ENCODE measurements at regions not wholly inside any gene's neighbourhood (a gene's known extent, or its start where the extent isn't known, plus 50 kb on each side); places are given as distances from the start of the nearest gene placed in this dataset.
"Not testable (repeated sequence)": the region's sequence is repeated elsewhere in the genome, so short reads cannot be mapped to it uniquely, and the experiment has no call there.

DNA sequence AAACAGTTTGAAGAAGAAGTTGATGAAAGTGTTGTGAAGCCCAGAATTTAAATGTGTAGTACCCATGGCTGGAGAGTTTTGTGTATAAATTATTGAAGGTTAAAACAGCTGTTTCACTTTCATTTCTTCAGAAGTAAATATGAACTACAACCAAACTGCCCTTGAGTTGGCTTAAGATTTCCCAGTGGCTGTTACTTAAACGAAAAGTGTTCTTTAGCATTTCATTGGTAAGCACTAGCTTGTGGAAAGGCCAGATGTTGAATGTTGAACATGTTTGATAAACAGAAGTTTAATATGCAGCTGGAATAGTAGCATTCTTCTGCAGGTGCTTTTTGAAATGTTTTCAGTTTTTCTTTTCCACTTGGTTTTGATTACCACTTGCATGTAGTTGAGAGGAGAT, 83.2 kb upstream of the TNRC6B start:
- no peak for DNase-seq

DNA sequence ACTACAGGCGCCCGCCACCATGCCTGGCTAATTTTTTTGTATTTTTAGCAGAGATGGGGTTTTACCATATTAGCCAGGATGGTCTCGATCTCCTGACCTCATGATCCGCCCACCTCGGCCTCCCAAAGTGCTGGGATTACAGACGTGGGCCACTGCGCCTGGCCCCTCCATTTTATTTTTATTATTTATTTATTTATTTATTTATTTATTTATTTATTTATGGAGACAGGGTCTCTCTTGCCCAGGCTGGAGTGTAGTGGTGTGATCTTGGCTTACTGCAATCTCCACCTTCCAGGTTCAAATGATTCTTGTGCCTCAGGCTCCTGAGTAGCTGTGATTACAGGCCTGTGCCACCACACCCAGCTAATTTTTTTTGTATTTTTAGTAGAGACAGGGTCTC, 77.8 kb upstream of the TNRC6B start:
- DNase-seq: not testable (repeated sequence)

DNA sequence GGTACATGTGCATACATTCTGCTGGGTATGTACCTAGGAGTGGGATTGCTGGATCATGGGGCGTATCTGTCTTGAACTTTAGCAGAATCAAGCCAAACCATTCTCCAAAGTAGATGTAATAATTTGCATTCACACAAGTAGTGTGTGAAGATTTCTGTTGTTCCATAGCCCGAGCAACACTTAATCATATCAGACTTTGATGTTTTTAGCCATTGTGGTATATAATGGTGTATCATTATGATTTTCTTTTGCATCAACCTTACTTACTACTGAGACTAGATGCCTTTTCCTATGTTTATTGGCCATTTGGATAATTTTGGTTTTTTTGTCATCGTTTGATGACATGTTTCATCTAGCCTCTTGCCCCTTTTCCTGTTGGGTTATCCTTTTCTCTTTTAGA, 72.0 kb upstream of the TNRC6B start:
- DNase-seq: no peak

DNA sequence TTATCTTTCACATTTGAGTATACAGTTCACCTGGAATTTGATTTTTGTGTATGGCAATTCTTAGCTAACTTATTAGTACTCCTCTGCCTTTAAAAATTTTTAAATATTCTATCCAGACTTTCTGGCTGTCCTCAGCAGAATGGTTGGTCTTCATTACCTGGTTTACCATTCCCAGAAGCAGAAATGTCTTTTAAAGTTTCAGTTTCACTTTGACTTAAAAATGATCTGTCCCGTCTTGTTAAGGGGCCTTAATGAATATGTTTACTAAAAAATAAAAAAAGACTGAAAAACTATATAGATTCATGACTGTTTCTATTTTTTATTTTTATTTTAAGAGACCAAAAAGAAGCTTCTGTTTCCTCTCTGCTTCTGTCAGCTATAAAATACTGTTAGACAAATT, 70.5 kb upstream of the TNRC6B start:
- no peak for DNase-seq

DNA sequence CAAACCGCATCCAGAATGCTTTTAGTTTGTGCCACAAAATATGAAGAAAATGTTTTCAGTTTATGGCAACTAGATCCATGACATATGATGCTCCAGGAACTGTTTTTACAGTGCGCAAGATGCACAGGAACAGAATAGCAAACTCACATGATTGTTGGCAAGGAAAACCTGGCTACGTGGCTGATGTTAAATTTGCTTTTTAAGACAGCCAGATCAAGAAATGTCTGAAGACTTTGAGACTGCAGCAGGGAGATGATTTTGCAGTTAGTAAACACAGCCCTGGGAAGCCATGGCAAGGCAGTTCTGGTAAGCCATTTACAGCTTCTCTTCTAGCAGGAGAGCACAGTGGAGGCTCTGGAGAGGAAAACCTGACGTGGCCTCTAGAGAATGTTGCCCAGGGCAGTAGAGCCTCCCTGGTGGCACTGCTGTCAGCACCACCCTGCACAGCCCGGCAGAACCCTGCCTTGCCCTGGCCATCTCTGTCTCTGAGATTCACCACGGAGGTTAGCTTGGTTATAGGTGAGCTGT, 69.8 kb upstream of the TNRC6B start:
- DNase-seq: peak in 2 of 4 experiments; percentile 29 to 45

DNA sequence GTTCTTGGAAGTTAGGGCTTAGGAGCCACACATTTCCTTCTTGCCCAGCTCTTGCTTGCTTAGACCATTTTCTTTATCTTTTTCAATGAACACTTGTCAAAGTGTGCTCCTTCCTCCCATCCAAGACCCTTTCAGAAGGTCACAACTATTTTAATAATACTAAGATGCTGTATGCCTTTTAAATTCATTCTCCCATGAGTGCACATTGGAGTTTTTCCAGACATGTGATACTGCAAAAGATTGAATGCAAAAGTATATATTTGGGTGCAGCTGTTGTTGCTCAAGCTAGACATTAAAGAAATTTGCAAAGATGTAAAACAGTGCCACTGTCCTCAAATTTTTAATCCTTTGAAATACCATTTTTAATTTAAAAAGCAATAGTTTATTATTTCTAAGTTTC, 69.3 kb upstream of the TNRC6B start:
- DNase-seq: no peak

DNA sequence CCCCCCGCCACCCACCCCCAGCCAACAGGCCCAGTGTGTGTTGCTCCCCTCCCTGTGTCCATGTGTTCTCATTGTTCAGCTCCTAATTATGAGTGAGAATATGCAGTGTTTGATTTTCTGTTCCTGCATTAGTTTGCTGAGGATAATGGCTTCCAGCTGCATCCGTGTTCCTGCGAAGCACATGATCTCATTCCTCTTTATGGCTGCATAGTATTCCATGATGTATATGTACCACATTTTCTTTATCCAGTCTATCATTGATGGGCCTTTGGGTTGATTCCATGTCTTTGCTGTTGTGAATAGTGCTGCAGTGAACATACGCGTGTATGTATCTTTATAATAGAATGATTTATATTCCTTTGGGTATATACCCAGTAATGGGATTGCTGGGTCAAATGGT, 68.8 kb upstream of the TNRC6B start:
- DNase-seq: not testable (repeated sequence)

DNA sequence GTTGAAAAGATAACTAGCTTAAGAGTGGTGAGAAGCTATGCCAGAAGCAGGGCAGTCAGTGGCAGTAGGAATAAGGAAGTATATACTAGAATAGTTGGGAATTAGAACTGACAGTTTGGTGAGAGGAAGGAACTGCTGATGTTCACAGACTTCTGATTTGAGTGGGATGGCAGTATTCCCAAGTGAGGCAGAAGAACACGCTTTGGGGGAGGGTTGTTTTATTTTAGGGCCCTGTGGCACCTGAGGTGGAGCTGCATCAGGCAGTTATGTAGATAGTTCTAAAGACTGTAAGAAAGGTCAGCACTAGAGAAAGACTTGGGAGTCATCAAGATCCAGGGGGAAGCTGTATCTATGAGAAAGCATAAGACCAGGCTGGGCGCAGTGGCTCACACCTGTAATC, 66.3 kb upstream of the TNRC6B start:
- peak in 3 of 4 experiments; percentile 15 to 53 (median 38) for DNase-seq

DNA sequence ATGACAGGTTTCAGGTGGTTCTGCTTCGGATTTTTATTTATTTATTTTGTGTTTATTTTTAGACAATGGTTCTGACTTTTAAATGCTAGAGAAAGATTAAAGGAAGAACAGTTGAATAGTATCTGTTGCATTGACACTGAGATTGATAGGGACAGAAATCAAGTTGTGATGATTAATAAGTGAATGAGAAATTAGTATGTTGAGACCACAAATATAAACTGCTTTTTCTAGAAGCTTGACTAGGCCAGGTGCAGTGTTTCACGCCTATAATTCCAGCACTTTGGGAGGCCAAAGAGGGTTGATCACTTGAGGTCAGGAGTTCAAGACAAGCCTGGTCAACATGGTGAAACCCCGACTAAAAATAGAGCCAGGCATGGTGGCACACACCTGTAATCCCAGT, 65.1 kb upstream of the TNRC6B start:
- DNase-seq: no peak

DNA sequence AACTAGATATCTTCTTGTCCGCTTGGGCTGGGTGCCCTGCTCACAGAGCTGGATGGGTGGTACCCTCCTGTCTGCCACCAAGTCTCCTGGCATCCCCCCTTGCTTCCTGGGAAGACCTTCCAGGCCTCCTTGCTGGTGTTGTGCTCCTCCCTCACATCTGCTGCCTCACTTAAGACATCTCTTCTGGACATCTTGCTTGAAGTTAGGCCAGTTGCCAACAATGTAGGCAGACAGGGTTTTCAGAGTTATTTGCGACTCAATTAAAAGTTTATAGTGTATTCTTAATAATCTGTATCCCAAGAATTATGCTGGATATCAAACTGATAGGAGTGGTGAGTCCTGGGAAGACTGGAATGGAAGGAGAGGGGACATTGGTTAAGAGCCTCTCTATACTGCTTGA, 64.0 kb upstream of the TNRC6B start:
- no peak for DNase-seq

DNA sequence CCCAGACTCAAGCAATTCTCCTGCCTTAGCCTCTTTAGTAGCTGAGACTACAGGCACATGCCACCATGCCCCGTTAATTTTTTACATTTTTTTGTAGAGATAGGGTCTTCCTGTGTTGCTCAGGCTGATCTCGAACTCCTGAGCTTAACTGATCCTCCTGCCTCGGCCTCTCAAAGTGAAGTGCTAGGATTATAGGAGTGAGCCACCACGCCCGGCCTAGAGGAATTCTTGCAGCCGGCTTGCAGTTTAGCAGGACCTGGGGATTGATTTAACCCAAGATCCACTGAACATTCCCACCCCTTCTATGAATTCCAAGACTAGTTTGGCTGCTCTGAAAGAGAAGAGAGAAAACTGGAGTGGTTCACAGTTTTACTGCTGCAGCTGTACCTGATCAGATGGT, 63.3 kb upstream of the TNRC6B start:
- no peak for DNase-seq

DNA sequence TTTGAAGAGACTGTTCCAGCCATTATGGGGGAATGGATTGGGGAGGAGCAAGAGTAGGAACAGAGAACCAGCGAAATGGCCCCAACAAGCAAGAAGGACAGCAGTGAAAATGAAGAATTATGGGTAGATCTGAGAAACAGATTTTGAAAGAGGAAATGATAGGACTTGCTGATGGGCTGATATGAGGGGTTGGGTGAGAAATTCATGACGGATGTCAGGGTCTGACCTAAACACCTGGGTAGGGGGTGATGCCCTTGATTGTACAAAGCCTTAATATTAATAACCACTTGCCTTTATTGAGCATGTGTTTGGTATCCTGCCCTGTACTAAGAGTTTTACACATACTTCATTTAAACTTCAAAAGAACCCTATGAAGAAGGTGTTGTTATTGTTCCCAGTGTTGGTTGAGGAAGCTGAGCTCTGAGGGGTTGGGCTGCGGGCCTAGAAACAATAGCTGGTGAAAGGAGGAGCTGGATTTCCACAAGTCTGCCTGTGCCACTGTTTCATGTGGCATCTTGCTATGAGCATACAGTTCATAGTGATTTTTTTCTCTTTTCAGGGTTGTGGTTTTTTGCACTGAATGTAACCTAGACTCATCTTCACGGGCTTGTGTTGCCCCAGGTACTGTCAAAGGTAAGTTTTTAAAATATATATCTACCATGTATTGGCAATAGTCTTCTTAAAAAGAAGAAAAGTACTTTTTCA, 61.1 kb upstream of the TNRC6B start:
- DNase-seq: no peak

DNA sequence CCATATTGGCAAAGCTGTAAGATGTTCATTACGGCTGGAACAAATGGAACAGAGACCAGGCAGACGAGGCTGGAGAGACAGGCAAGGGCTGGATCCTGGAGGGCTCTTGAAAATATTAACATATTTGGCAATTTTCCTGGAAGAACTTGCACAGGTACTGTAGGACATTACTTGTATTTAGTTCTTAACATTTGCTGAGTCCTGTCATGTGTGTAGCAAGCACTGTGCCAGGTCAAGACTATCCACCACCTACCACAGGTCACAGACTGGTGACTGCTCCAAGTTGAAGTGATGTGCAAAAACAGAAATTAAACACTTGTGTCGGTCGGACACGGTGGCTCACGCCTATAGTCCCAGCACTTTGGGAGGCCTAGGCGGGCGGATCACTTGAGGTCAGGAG, 58.7 kb upstream of the TNRC6B start:
- no peak for DNase-seq

DNA sequence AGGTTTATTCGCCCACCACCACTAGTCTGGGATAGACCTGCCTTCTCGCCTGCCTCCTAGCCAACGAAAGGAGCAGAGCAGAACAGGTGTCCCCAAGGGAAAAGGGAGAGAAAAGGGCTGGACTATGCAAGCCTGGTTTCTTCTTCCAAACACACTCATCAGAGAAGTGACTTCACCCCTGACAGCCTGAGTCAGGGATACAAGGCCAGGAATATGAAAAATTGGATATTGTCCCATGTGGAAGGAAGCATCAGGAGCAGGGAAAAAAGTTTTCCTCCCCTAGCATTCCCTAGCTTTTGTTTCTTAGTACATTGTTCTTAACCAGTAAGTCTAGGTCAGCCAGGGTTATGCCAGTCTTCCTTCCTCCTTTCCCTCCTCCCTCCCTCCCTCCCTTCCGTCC, 56.9 kb upstream of the TNRC6B start:
- DNase-seq: no peak

DNA sequence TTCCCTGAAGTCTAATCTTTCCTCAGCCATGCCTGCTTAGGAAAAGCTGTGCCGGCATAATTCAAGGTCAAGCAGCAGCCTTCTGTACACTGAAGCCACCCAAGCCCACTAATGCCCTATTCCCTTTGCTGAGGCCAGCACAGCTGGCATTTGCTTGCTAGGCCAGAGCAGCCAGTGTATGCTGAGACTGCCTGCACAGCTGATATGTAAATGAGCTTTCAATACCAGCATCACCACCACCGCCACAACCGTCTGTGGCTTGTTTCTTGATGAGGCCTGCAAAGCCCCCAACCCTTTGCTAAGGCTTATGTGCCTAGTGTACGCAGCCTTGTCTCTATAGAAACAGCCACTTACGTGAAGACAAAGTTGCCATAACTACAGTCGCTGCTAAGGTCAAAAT, 56.3 kb upstream of the TNRC6B start:
- DNase-seq: no peak

DNA sequence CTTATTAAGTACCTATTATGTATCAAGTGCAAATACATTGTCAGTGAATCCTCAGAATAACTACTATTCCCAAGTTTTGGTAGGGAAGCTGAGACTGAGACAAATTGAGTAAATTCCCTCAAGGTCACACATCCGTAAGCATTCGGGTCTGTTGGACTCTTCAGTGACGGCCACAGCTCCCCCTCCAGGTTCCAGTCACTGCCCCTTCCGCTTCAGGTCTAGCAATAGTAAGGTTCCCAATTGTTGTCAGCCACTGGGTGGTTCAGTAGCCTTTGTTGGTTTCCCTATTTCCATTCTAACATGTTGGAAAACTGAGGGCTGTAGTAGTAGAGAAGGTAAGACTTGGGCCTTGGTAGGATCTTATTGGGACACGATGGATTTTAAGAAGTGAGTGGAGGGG, 54.9 kb upstream of the TNRC6B start:
- DNase-seq: no peak

DNA sequence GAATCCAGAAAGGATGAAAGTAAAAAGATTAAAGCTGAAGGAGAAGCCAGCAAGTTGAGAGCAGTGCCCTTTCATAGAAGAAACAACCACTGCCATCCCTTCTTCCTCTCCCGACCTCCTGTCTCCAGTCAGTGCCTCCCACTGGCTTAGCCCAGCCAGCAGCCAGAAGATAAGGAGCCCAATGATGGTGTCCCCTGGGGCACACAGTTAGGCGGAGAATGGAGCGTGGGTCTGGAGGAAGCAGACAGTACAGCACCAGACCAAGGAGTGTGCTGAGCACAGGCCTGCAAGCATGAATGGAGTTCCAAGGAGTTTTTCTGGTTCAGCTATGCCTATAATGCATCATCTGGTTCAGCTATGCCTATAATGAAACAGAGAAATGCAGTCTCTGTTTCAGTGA, 54.3 kb upstream of the TNRC6B start:
- DNase-seq: no peak
